Fibroblast of mammary gland (primary cell): ENCODE measurements at regions not wholly inside any gene's neighbourhood (a gene's known extent, or its start where the extent isn't known, plus 50 kb on each side); places are given as distances from the start of the nearest gene placed in this dataset.

Source experiments
- DNase-seq: peaks from one replicate; pipeline ENCODE4 v3.0.0-alpha.2; 2010; ENCODE audit warnings: low read depth
- H3K4me3 ChIP-seq: 2 replicates; pipeline ENCODE4 v1.5.1; 2011; ENCODE audit warnings: low read depth, mild to moderate bottlenecking, low read length, moderate library complexity; ENCODE audit not compliant: control insufficient read depth
- CTCF ChIP-seq: conservative IDR thresholded peaks from 2 replicates; pipeline ENCODE4 v1.5.1; 2011; ENCODE audit warnings: low read depth, low read length, inconsistent platforms; ENCODE audit not compliant: control insufficient read depth, insufficient read depth

- no peak for TF ChIP-seq CTCF
- no peak for DNase-seq
- no peak overlapping the region for H3K4me3 ChIP-seq
Observed at GRCh38 chr5:82894716-82895115, 182.5 kb downstream of the TMEM167A start.

- no peak for DNase-seq
- no peak for TF ChIP-seq CTCF
Observed at GRCh38 chr5:82889088-82889487, 188.1 kb downstream of the TMEM167A start.

GRCh38 chr5:82886911-82887310, 190.3 kb downstream of the TMEM167A start:
- no peak overlapping the region for H3K4me3 ChIP-seq
- no peak for DNase-seq
- TF ChIP-seq CTCF = no peak

More at GRCh38 chr5:82889088-82889487, 188.1 kb downstream of the TMEM167A start:
- H3K4me3 ChIP-seq = no peak overlapping the region

GRCh38 chr5:82885627-82886389, 191.4 kb downstream of the TMEM167A start:
- peak; percentile 58 for DNase-seq
- H3K4me3 ChIP-seq = no peak overlapping the region
- no peak for TF ChIP-seq CTCF

GRCh38 chr5:82884821-82885471, 192.2 kb downstream of the TMEM167A start:
- no peak for TF ChIP-seq CTCF
- no peak overlapping the region for H3K4me3 ChIP-seq
- DNase-seq = no peak

- no peak overlapping the region for H3K4me3 ChIP-seq
- TF ChIP-seq CTCF = no peak
- DNase-seq = no peak
Observed at GRCh38 chr5:82882316-82882715, 194.9 kb downstream of the TMEM167A start.
